ENCODE measurements at regions not wholly inside any gene's neighbourhood (a gene's known extent, or its start where the extent isn't known, plus 50 kb on each side); places are given as distances from the start of the nearest gene placed in this dataset.
A peak's percentile ranks its signal among the peaks of the same experiment; 100 is the strongest.

GRCh38 chr14:103257211-103257962 is 76.7 kb upstream of the EIF5 start:
- H3K27me3 Mint-ChIP-seq (ENCODE audit: unreplicated experiment) = no peaks in the 10 kb centered on the region
- no TSS peak for BruUV-seq (replicated peaks)
- no peak for TF ChIP-seq CTCF (IDR thresholded peaks at IDR 0.05; ENCODE audit: unreplicated experiment)
- peaks cover 48% of the 10 kb centered on the region for H3K4me1 Mint-ChIP-seq (ENCODE audit: low read depth, unreplicated experiment)
- intact Hi-C loops (cut with micrococcal nuclease; ENCODE audit: unreplicated experiment) = no loop called here
- no peak for DNase-seq
- peak overlapping the region; percentile 33 for H3K27ac Mint-ChIP-seq (ENCODE audit: unreplicated experiment)
- CTCF ChIA-PET = interaction anchor here (0.6 kb wide), 1 partner anchor 13 kb away, joined by 4 read pairs; no protein-coding TSS in a partner anchor
- H3K9me3 Mint-ChIP-seq (ENCODE audit: low read depth, unreplicated experiment) = no peaks in the 10 kb centered on the region
- no peak overlapping the region for H3K4me3 Mint-ChIP-seq (ENCODE audit: low read depth, unreplicated experiment)
- peaks cover 26% of the 10 kb centered on the region for H3K36me3 Mint-ChIP-seq (ENCODE audit: insufficient read depth, unreplicated experiment)

GRCh38 chr14:103258211-103258610 is 75.8 kb upstream of the EIF5 start:
- H3K9me3 Mint-ChIP-seq (ENCODE audit: low read depth, unreplicated experiment) = no peaks in the 10 kb centered on the region
- BruUV-seq (replicated peaks) = no TSS peak
- no peak overlapping the region for H3K27ac Mint-ChIP-seq (ENCODE audit: unreplicated experiment)
- CTCF ChIA-PET = interaction anchor here (0.7 kb wide), 1 partner anchor 29 kb away, joined by 3 read pairs; no protein-coding TSS in a partner anchor
- TF ChIP-seq CTCF (IDR thresholded peaks at IDR 0.05; ENCODE audit: unreplicated experiment) = no peak
- no peak for DNase-seq
- intact Hi-C loops (cut with micrococcal nuclease; ENCODE audit: unreplicated experiment) = no loop called here
- no peaks in the 10 kb centered on the region for H3K27me3 Mint-ChIP-seq (ENCODE audit: unreplicated experiment)
- H3K36me3 Mint-ChIP-seq (ENCODE audit: insufficient read depth, unreplicated experiment) = peaks cover 26% of the 10 kb centered on the region
- peaks cover 50% of the 10 kb centered on the region for H3K4me1 Mint-ChIP-seq (ENCODE audit: low read depth, unreplicated experiment)
- no peak overlapping the region for H3K4me3 Mint-ChIP-seq (ENCODE audit: low read depth, unreplicated experiment)

GRCh38 chr14:103259184-103259583 is 74.9 kb upstream of the EIF5 start:
- H3K4me1 Mint-ChIP-seq (ENCODE audit: low read depth, unreplicated experiment) = peaks cover 46% of the 10 kb centered on the region
- H3K27me3 Mint-ChIP-seq (ENCODE audit: unreplicated experiment) = no peaks in the 10 kb centered on the region
- no peak for TF ChIP-seq CTCF (IDR thresholded peaks at IDR 0.05; ENCODE audit: unreplicated experiment)
- BruUV-seq (replicated peaks) = no TSS peak
- H3K27ac Mint-ChIP-seq (ENCODE audit: unreplicated experiment) = no peak overlapping the region
- CTCF ChIA-PET = interaction anchor here (0.7 kb wide), 1 partner anchor 28 kb away, joined by 3 read pairs; no protein-coding TSS in a partner anchor
- no peak overlapping the region for H3K4me3 Mint-ChIP-seq (ENCODE audit: low read depth, unreplicated experiment)
- intact Hi-C loops (cut with micrococcal nuclease; ENCODE audit: unreplicated experiment) = no loop called here
- no peaks in the 10 kb centered on the region for H3K9me3 Mint-ChIP-seq (ENCODE audit: low read depth, unreplicated experiment)
- H3K36me3 Mint-ChIP-seq (ENCODE audit: insufficient read depth, unreplicated experiment) = peaks cover 22% of the 10 kb centered on the region
- DNase-seq = no peak

GRCh38 chr14:103259801-103260628 is 74.0 kb upstream of the EIF5 start:
- peaks cover 45% of the 10 kb centered on the region for H3K4me1 Mint-ChIP-seq (ENCODE audit: low read depth, unreplicated experiment)
- H3K27me3 Mint-ChIP-seq (ENCODE audit: unreplicated experiment) = no peaks in the 10 kb centered on the region
- intact Hi-C loops (cut with micrococcal nuclease; ENCODE audit: unreplicated experiment) = no loop called here
- no peak for TF ChIP-seq CTCF (IDR thresholded peaks at IDR 0.05; ENCODE audit: unreplicated experiment)
- peak overlapping the region; percentile 98 for H3K27ac Mint-ChIP-seq (ENCODE audit: unreplicated experiment)
- H3K36me3 Mint-ChIP-seq (ENCODE audit: insufficient read depth, unreplicated experiment) = peaks cover 22% of the 10 kb centered on the region
- peak overlapping the region; percentile 89 for H3K4me3 Mint-ChIP-seq (ENCODE audit: low read depth, unreplicated experiment)
- H3K9me3 Mint-ChIP-seq (ENCODE audit: low read depth, unreplicated experiment) = no peaks in the 10 kb centered on the region
- peak; percentile 39 for DNase-seq
- CTCF ChIA-PET = interaction anchor here (0.6 to 1.4 kb wide), 4 partner anchors 10 to 155 kb away, joined by 3 to 5 read pairs (median 4); no protein-coding TSS in a partner anchor
- BruUV-seq (replicated peaks) = TSS peak; percentile 75

All from Calu3 (cell line).